HG03196 (cell line): ENCODE measurements at regions not wholly inside any gene's neighbourhood (a gene's known extent, or its start where the extent isn't known, plus 50 kb on each side); places are given as distances from the start of the nearest gene placed in this dataset.
"Not testable (repeated sequence)": the region's sequence is repeated elsewhere in the genome, so short reads cannot be mapped to it uniquely, and the experiment has no call there.

Experiments
- ATAC-seq: cut with Tn5 transposase; IDR thresholded peaks from one replicate; pipeline ENCODE4 v1.9.1; 2021; ENCODE audit not compliant: unreplicated experiment

GRCh38 chr3:164397462-164397861 lies 680.8 kb downstream of the SI start:
- ATAC-seq = no peak

GRCh38 chr3:164393171-164393570 lies 685.1 kb downstream of the SI start:
- ATAC-seq = no peak

- no peak for ATAC-seq
Observed at GRCh38 chr3:164390046-164390445, 688.2 kb downstream of the SI start.

GRCh38 chr3:164387236-164387635 lies 691.1 kb downstream of the SI start:
- ATAC-seq = no peak

- ATAC-seq = no peak
Observed at GRCh38 chr3:164380156-164380555, 698.1 kb downstream of the SI start.

GRCh38 chr3:164377466-164377865 lies 700.8 kb downstream of the SI start:
- ATAC-seq = no peak

GRCh38 chr3:164375995-164376394 lies 702.3 kb downstream of the SI start:
- ATAC-seq = no peak

GRCh38 chr3:164375538-164375937 lies 702.8 kb downstream of the SI start:
- no peak for ATAC-seq

- no peak for ATAC-seq
Observed at GRCh38 chr3:164371681-164372080, 706.6 kb downstream of the SI start.

GRCh38 chr3:164370970-164371369 lies 707.3 kb downstream of the SI start:
- ATAC-seq = no peak

GRCh38 chr3:164365242-164365641 lies 713.1 kb downstream of the SI start:
- no peak for ATAC-seq

- ATAC-seq = no peak
Observed at GRCh38 chr3:164364111-164364510, 714.2 kb downstream of the SI start.

GRCh38 chr3:164360738-164361406 lies 717.4 kb downstream of the SI start:
- ATAC-seq = no peak

- ATAC-seq = no peak
Observed at GRCh38 chr3:164360078-164360578, 718.2 kb downstream of the SI start.

- ATAC-seq = no peak
Observed at GRCh38 chr3:164352991-164353390, 725.3 kb downstream of the SI start.

- no peak for ATAC-seq
Observed at GRCh38 chr3:164351131-164351530, 727.2 kb downstream of the SI start.

- not testable (repeated sequence) for ATAC-seq
Observed at GRCh38 chr3:164342206-164342605, 736.1 kb downstream of the SI start.

- ATAC-seq = no peak
Observed at GRCh38 chr3:164341086-164341485, 737.2 kb downstream of the SI start.

- no peak for ATAC-seq
Observed at GRCh38 chr3:164340273-164340672, 738.0 kb downstream of the SI start.

- no peak for ATAC-seq
Observed at GRCh38 chr3:164332831-164333802, 745.2 kb downstream of the SI start.

- ATAC-seq = no peak
Observed at GRCh38 chr3:164326714-164327113, 751.6 kb downstream of the SI start.

GRCh38 chr3:164320962-164321361 lies 757.3 kb downstream of the SI start:
- ATAC-seq = no peak
